ENCODE measurements at regions not wholly inside any gene's neighbourhood (a gene's known extent, or its start where the extent isn't known, plus 50 kb on each side); places are given as distances from the start of the nearest gene placed in this dataset.

DNA sequence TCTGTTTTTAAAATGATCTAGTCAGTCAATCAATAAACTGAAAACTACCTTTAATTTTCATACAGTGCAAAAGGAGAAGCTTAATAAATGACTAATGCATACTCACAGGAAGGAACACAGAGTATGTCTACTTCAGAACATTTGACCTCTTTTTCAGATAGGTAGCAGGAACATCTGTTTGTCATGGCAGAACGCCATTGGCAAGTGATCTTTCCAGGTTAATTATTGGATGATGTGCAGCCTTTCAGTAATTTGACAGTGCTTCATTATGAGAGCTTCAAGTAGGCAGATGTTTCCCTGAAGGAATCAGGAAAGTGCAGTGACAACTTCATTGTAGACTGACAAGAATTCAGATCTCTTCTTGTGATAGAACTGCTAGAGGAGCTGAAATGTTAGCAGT is 325.0 kb downstream of the OTOL1 start:
- TF ChIP-seq POLR2AphosphoS5 (IDR thresholded peaks at IDR 0.05; ENCODE audit: low read depth, low read length): no peak
- no peak for TF ChIP-seq MEF2A (IDR thresholded peaks at IDR 0.05; ENCODE audit: borderline replicate concordance, low read depth)
